Prostate gland (tissue), 2 donors: ENCODE measurements at regions not wholly inside any gene's neighbourhood (a gene's known extent, or its start where the extent isn't known, plus 50 kb on each side); places are given as distances from the start of the nearest gene placed in this dataset.

Source experiments
- DNase-seq: peaks from one replicate; pipeline ENCODE4 v3.0.0-alpha.2; 2019; ENCODE audit warnings: low spot score
- H3K27ac ChIP-seq, 2 donors: fragments of 200-600 bp; sonication (generic); 2 replicates each; pipeline ENCODE4 v1.5.1; 2017 to 2019
- H3K27me3 ChIP-seq: fragments of 200-600 bp; sonication (generic); replicated peaks from 2 replicates; pipeline ENCODE4 v1.5.1; 2019; ENCODE audit not compliant: insufficient read depth
- H3K36me3 ChIP-seq, 2 donors: fragments of 200-600 bp; sonication (generic); 1 replicate in 1 of 2; 2 replicates in 1 of 2; pipeline versions ENCODE4 v1.5.1 to v1.8.1; 2017 to 2019
- H3K4me1 ChIP-seq: fragments of 200-600 bp; sonication (generic); replicated peaks from 2 replicates; pipeline ENCODE4 v1.5.1; 2019
- H3K4me3 ChIP-seq, 2 donors: fragments of 200-600 bp; sonication (generic); 2 replicates each; pipeline ENCODE4 v1.5.1; 2017 to 2019
- H3K9me3 ChIP-seq: fragments of 200-600 bp; sonication (generic); 2 replicates; pipeline ENCODE4 v1.5.1; 2017
- CTCF ChIP-seq, 4 experiments: fragments of 200-600 bp in 2 of 4; fragments of 450-650 bp in 2 of 4; sonication (generic) in 2 of 4; IDR thresholded peaks; 1 replicate in 3 of 4; 2 replicates in 1 of 4; pipeline ENCODE4 v1.5.1; 2016 to 2019; ENCODE audit warnings: antibody characterized with exemption in 4 of 4, mild to moderate bottlenecking in 2 of 4, moderate library complexity in 2 of 4
- POLR2A ChIP-seq: fragments of 450-650 bp; IDR thresholded peaks from one replicate; pipeline ENCODE4 v1.6.1; 2016; ENCODE audit warnings: antibody characterized with exemption, mild to moderate bottlenecking
- POLR2AphosphoS5 ChIP-seq: sonication (generic); formaldehyde crosslinking; IDR thresholded peaks from one replicate; pipeline ENCODE4 v1.6.1; 2017; ENCODE audit warnings: antibody characterized with exemption
- WGBS: methylation state at CpG from one replicate; pipeline ENCODE4 v1.1.5; 2018; 5-methylcytosine and 5-hydroxymethylcytosine counted together
- intact Hi-C: fragments of 100-400 bp; cut with DNase I; formaldehyde crosslinking; loops from one replicate; pipeline ENCODE4 v1.14.2; 2022

GRCh38 chr3:25150199-25150598, 277.9 kb upstream of the RARB start:
- no peak overlapping the region for H3K4me3 ChIP-seq
- intact Hi-C loops = loop anchor here (10.0 kb wide), 2 partner anchors 275 to 355 kb away; partner anchors contain the start of gene RARB
- 94% methylated on average over 1 of the region's 1 CpG for WGBS
- no peaks in the 10 kb centered on the region for H3K9me3 ChIP-seq
- H3K4me1 ChIP-seq = no peaks in the 10 kb centered on the region
- no peak overlapping the region for H3K27ac ChIP-seq
- H3K36me3 ChIP-seq = no peaks in the 10 kb centered on the region
- H3K27me3 ChIP-seq = no peaks in the 10 kb centered on the region
- no peak for DNase-seq
- no peak for TF ChIP-seq POLR2A

DNA sequence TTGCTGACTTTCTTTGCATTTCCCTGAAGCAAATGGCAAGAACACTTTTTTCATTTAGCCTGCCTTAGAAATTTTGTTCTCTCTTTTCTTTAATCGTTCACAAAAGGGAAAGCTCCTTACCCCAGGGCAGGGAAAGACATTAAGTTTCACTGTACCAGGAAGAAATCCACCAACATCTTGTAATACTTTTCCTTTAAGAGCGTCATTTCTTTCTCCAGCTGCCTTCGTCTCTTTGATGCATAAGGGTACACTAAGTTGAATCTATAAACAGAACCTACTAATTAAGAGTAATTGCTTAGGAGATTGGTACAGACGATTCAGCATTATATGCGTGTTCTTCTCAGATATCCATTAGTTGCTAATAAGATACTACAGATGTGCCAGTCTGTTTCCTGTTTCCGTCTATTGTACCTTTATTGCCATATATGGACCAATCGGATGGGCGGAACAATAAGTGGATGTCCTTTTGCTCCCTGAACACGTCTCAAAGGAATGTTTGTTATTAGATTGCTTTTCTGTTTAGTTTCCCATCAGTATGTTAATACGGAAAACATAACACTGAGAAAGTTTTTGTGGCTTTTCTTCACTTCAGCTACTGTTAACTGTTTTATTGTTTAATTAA, 276.7 kb upstream of the RARB start:
- Histone ChIP-seq H3K27me3 (no peaks in the 10 kb centered on the region), H3K4me3 (peak overlapping the region in 1 of 2 donors; percentile 6), H3K9me3 (no peaks in the 10 kb centered on the region), H3K4me1 (no peaks in the 10 kb centered on the region), H3K27ac (peak overlapping the region; percentile 14 to 25), H3K36me3 (no peaks in the 10 kb centered on the region)
- intact Hi-C loops = loop anchor here (10.0 kb wide), 2 partner anchors 273 to 353 kb away; partner anchors contain the start of gene RARB
- 15% methylated on average over 10 of the region's 10 CpGs for WGBS
- peak; percentile 21 for DNase-seq
- peak; percentile 56 for TF ChIP-seq POLR2AphosphoS5
- no peak for TF ChIP-seq POLR2A

GRCh38 chr3:25151903-25152295, 276.2 kb upstream of the RARB start:
- DNase-seq = no peak
- H3K9me3 ChIP-seq = no peaks in the 10 kb centered on the region
- H3K36me3 ChIP-seq = no peaks in the 10 kb centered on the region
- no peak for TF ChIP-seq POLR2AphosphoS5
- TF ChIP-seq POLR2A = no peak
- no peak for TF ChIP-seq CTCF (IDR thresholded peaks at IDR 0.05)
- intact Hi-C loops = loop anchor here (10.0 kb wide), 2 partner anchors 273 to 353 kb away; partner anchors contain the start of gene RARB
- WGBS = 7% methylated on average over 3 of the region's 3 CpGs
- no peaks in the 10 kb centered on the region for H3K27me3 ChIP-seq
- H3K4me1 ChIP-seq = no peaks in the 10 kb centered on the region
- peak overlapping the region in 1 of 2 donors; percentile 6 for H3K4me3 ChIP-seq
- H3K27ac ChIP-seq = peak overlapping the region; percentile 14 to 25

DNA sequence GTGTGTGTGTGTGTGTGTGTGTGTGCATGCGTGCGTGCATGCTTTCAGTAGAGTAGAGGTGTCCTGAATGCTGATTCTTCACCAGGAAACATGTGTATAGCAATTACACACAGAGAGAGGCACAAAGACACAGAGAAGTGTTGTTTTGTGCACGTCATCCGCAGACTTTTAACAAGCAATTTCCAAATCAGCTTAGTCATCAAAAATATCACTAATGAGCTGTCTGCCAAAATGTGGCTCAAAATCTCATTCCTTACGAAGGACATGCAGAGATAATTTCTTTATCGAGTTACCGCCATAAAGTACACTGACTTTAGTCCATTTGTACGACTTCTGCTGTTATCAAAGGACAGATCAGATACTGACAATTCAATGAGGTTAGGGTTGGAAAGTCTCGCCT, 274.9 kb upstream of the RARB start:
- Histone ChIP-seq H3K36me3 (no peaks in the 10 kb centered on the region), H3K27ac (no peak overlapping the region), H3K9me3 (no peaks in the 10 kb centered on the region), H3K27me3 (no peaks in the 10 kb centered on the region), H3K4me1 (no peaks in the 10 kb centered on the region), H3K4me3 (no peak overlapping the region)
- TF ChIP-seq POLR2AphosphoS5 (no peak), POLR2A (no peak), CTCF (IDR thresholded peaks at IDR 0.05) (no peak)
- WGBS = 68% methylated on average over 9 of the region's 9 CpGs
- intact Hi-C loops = loop anchor here (10.0 kb wide), 2 partner anchors 272 to 352 kb away; partner anchors contain the start of gene RARB
- DNase-seq = no peak

DNA sequence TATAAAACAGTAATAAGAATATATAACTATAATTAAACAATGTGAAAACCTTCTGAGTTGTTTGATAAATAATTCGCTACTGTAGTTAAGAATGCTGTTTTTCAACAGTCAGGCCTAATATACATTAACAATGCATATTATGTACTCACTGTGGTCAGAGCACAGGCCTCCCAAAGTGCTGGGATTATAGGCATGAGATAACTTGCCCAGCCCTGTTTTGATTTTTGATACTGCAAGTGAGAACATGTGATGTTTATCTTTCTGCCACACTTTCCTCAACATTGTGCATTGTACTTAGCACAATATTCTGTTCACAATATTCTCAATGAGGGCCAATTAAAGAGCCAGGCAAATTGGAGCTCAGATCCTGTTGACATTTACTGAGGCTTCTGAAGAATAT, 274.5 kb upstream of the RARB start:
- no peak for DNase-seq
- WGBS = 89% methylated on average over 1 of the region's 1 CpG
- Histone ChIP-seq H3K4me1 (no peaks in the 10 kb centered on the region), H3K36me3 (no peaks in the 10 kb centered on the region), H3K9me3 (no peaks in the 10 kb centered on the region), H3K4me3 (no peak overlapping the region), H3K27me3 (no peaks in the 10 kb centered on the region), H3K27ac (no peak overlapping the region)
- intact Hi-C loops = loop anchor here (10.0 kb wide), 2 partner anchors 271 to 351 kb away; partner anchors contain the start of gene RARB
- TF ChIP-seq POLR2A = no peak
- no peak for TF ChIP-seq POLR2AphosphoS5
- TF ChIP-seq CTCF (IDR thresholded peaks at IDR 0.05) = no peak
